ENCODE measurements at regions not wholly inside any gene's neighbourhood (a gene's known extent, or its start where the extent isn't known, plus 50 kb on each side); places are given as distances from the start of the nearest gene placed in this dataset.

- no peak overlapping the region for H3K4me3 ChIP-seq (ENCODE audit: low read depth in 1 of 2, low read length in 1 of 2)
- no peaks in the 10 kb centered on the region for H3K9me3 ChIP-seq
- no peak overlapping the region for H3K27ac ChIP-seq
- H3K4me1 ChIP-seq (ENCODE audit: control insufficient read depth in 1 of 2, insufficient read depth in 1 of 2, low read depth in 1 of 2, low read length in 1 of 2): no peaks in the 10 kb centered on the region
- no peaks in the 10 kb centered on the region for H3K27me3 ChIP-seq
- no peak for TF ChIP-seq CTCF (IDR thresholded peaks at IDR 0.05)
- H3K36me3 ChIP-seq: no peaks in the 10 kb centered on the region
Measured at GRCh38 chr12:39003541-39004155, 98.3 kb upstream of the CPNE8 start.

GRCh38 chr12:39000370-39000769, 95.0 kb upstream of the CPNE8 start:
- TF ChIP-seq CTCF (IDR thresholded peaks at IDR 0.05): no peak
- H3K36me3 ChIP-seq: no peaks in the 10 kb centered on the region
- no peaks in the 10 kb centered on the region for H3K9me3 ChIP-seq
- H3K4me3 ChIP-seq (ENCODE audit: low read depth in 1 of 2, low read length in 1 of 2): no peak overlapping the region
- H3K27ac ChIP-seq: no peak overlapping the region
- no peaks in the 10 kb centered on the region for H3K4me1 ChIP-seq (ENCODE audit: control insufficient read depth in 1 of 2, insufficient read depth in 1 of 2, low read depth in 1 of 2, low read length in 1 of 2)
- no peaks in the 10 kb centered on the region for H3K27me3 ChIP-seq

- no peaks in the 10 kb centered on the region for H3K9me3 ChIP-seq
- no peak overlapping the region for H3K4me3 ChIP-seq (ENCODE audit: low read depth in 1 of 2, low read length in 1 of 2)
- no peaks in the 10 kb centered on the region for H3K27me3 ChIP-seq
- H3K4me1 ChIP-seq (ENCODE audit: control insufficient read depth in 1 of 2, insufficient read depth in 1 of 2, low read depth in 1 of 2, low read length in 1 of 2): no peaks in the 10 kb centered on the region
- no peak overlapping the region for H3K27ac ChIP-seq
- H3K36me3 ChIP-seq: no peaks in the 10 kb centered on the region
- no peak for TF ChIP-seq CTCF (IDR thresholded peaks at IDR 0.05)
Measured at GRCh38 chr12:38998887-38999482, 93.6 kb upstream of the CPNE8 start.

GRCh38 chr12:38995249-38995648, 89.9 kb upstream of the CPNE8 start:
- no peak for TF ChIP-seq CTCF (IDR thresholded peaks at IDR 0.05)
- Histone ChIP-seq H3K27me3 (no peaks in the 10 kb centered on the region), H3K4me3 (ENCODE audit: low read depth in 1 of 2, low read length in 1 of 2) (no peak overlapping the region), H3K27ac (no peak overlapping the region), H3K36me3 (no peaks in the 10 kb centered on the region), H3K9me3 (no peaks in the 10 kb centered on the region), H3K4me1 (ENCODE audit: control insufficient read depth in 1 of 2, insufficient read depth in 1 of 2, low read depth in 1 of 2, low read length in 1 of 2) (no peaks in the 10 kb centered on the region)

- no peaks in the 10 kb centered on the region for H3K9me3 ChIP-seq
Measured at GRCh38 chr12:38985961-38986360, 80.6 kb upstream of the CPNE8 start.

More at GRCh38 chr12:38985961-38986360, 80.6 kb upstream of the CPNE8 start:
- Histone ChIP-seq H3K36me3 (no peaks in the 10 kb centered on the region), H3K27me3 (no peaks in the 10 kb centered on the region), H3K4me3 (ENCODE audit: low read depth in 1 of 2, low read length in 1 of 2) (no peak overlapping the region), H3K27ac (no peak overlapping the region), H3K4me1 (ENCODE audit: control insufficient read depth in 1 of 2, insufficient read depth in 1 of 2, low read depth in 1 of 2, low read length in 1 of 2) (no peaks in the 10 kb centered on the region)
- no peak for TF ChIP-seq CTCF (IDR thresholded peaks at IDR 0.05)
